GM12873 (cell line): ENCODE measurements at regions not wholly inside any gene's neighbourhood (a gene's known extent, or its start where the extent isn't known, plus 50 kb on each side); places are given as distances from the start of the nearest gene placed in this dataset.

Source experiments
- TF ChIP-seq, protein P1 (sequence below): IDR thresholded peaks from 2 replicates; pipeline ENCODE4 v1.5.1; 2012; ENCODE audit warnings: low read depth, mild to moderate bottlenecking, moderate library complexity, low read length, control low read depth; ENCODE audit not compliant: insufficient read depth; ENCODE audit errors: missing control alignments

GRCh38 chr2:139124271-139124670 lies 344.1 kb upstream of the NXPH2 start:
- TF ChIP-seq, protein P1, sequence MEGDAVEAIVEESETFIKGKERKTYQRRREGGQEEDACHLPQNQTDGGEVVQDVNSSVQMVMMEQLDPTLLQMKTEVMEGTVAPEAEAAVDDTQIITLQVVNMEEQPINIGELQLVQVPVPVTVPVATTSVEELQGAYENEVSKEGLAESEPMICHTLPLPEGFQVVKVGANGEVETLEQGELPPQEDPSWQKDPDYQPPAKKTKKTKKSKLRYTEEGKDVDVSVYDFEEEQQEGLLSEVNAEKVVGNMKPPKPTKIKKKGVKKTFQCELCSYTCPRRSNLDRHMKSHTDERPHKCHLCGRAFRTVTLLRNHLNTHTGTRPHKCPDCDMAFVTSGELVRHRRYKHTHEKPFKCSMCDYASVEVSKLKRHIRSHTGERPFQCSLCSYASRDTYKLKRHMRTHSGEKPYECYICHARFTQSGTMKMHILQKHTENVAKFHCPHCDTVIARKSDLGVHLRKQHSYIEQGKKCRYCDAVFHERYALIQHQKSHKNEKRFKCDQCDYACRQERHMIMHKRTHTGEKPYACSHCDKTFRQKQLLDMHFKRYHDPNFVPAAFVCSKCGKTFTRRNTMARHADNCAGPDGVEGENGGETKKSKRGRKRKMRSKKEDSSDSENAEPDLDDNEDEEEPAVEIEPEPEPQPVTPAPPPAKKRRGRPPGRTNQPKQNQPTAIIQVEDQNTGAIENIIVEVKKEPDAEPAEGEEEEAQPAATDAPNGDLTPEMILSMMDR, result no peak

- TF ChIP-seq, protein P1, result no peak
Observed at GRCh38 chr2:139123795-139124194, 343.6 kb upstream of the NXPH2 start.

- TF ChIP-seq, protein P1, result no peak
Observed at GRCh38 chr2:139122711-139123158, 342.5 kb upstream of the NXPH2 start.

- TF ChIP-seq, protein P1, result no peak
Observed at GRCh38 chr2:139099721-139100120, 319.5 kb upstream of the NXPH2 start.

- TF ChIP-seq, protein P1, result no peak
Observed at GRCh38 chr2:139098961-139099360, 318.8 kb upstream of the NXPH2 start.

GRCh38 chr2:139083121-139083520 lies 302.9 kb upstream of the NXPH2 start:
- TF ChIP-seq, protein P1, result no peak

DNA sequence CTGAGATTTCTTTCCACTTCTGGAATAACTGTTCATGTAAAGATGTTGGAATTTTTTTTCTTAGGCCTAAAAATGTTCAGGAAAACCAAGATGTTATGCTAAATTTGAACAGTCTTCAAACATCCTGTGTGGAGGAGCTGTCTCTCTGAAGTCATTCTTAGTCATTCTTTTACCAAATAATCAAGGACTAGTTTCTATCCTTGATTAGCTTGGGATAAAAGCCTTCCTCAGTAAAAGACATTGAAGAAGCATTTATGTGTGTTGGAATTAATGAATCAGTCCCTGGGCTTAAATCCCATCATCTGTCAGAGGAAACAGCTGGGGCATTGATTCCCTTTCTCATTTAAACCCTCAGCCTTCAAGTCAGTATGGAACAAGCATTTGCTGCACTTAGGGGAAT lies 300.1 kb upstream of the NXPH2 start:
- TF ChIP-seq, protein P1, result no peak

- TF ChIP-seq, protein P1, result no peak
Observed at GRCh38 chr2:139079311-139079710, 299.1 kb upstream of the NXPH2 start.
